ENCODE measurements at regions not wholly inside any gene's neighbourhood (a gene's known extent, or its start where the extent isn't known, plus 50 kb on each side); places are given as distances from the start of the nearest gene placed in this dataset.

DNA sequence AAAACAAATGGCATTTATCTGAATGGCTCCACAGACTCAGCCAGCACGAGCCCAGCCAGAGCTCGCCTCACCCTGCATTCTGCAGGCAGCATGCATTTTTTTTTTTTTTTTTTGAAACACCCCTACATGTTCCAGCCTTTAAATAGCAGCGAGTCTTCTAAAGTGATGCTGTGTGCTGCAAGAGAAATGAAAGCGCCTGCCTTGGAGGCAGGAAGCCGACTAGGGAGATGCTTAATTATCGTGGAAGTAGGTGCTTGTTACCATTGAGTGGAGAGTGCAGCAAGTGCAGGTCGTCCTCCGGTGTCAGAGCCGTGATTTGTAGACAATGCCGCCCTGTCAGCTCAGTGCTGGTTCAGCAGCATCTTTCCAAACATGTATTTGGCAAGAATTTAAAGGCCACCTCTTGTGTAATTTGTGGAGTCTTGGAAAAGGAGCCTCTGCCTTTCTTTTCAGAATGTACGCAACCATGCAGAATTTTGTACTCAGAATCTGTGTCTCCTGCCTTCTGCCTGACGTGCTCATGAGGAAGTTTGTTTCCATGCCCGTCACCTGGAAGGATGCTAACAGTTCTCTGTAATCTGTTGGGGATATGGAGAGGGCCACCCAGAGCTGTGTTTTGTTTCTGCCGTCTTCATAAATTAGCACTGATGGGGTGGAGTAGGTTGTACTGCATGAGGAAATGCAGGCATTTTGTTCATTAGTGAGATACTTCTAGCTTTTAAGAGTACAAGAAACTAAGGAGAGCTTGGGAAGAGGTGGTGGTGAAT is 345.9 kb upstream of the RGS6 start:
- H4K20me1 ChIP-seq (ENCODE audit: low read depth, low read length) = no peaks in the 10 kb centered on the region
- H3K27me3 ChIP-seq (ENCODE audit: low read length) = no peaks in the 10 kb centered on the region
- H3K79me2 ChIP-seq (ENCODE audit: insufficient read depth, low read length) = no peaks in the 10 kb centered on the region
- TF ChIP-seq, protein P1, sequence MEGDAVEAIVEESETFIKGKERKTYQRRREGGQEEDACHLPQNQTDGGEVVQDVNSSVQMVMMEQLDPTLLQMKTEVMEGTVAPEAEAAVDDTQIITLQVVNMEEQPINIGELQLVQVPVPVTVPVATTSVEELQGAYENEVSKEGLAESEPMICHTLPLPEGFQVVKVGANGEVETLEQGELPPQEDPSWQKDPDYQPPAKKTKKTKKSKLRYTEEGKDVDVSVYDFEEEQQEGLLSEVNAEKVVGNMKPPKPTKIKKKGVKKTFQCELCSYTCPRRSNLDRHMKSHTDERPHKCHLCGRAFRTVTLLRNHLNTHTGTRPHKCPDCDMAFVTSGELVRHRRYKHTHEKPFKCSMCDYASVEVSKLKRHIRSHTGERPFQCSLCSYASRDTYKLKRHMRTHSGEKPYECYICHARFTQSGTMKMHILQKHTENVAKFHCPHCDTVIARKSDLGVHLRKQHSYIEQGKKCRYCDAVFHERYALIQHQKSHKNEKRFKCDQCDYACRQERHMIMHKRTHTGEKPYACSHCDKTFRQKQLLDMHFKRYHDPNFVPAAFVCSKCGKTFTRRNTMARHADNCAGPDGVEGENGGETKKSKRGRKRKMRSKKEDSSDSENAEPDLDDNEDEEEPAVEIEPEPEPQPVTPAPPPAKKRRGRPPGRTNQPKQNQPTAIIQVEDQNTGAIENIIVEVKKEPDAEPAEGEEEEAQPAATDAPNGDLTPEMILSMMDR (IDR thresholded peaks at IDR 0.05; ENCODE audit: insufficient read depth, low read length, poor library complexity, severe bottlenecking) = no peak
- no peak for TF ChIP-seq EZH2phosphoT487 (conservative IDR thresholded peaks at IDR 0.05; ENCODE audit: low read length)
- H3K36me3 ChIP-seq (ENCODE audit: low read length) = no peaks in the 10 kb centered on the region
- no peak overlapping the region for H3K9ac ChIP-seq (ENCODE audit: low read length)
- H3F3A ChIP-seq (ENCODE audit: insufficient read depth) = no peaks in the 10 kb centered on the region
- no peak overlapping the region for H3K4me3 ChIP-seq (ENCODE audit: insufficient read depth, low read length, poor library complexity, severe bottlenecking)
- H3K9me2 ChIP-seq (replicated peaks; ENCODE audit: insufficient read depth, low read length) = no peaks in the 10 kb centered on the region
- no peak overlapping the region for H2AFZ ChIP-seq (ENCODE audit: low read depth, low read length, severe bottlenecking)
- no peak overlapping the region for H3K4me2 ChIP-seq (ENCODE audit: low read depth, low read length, poor library complexity, severe bottlenecking)
- H3K9me3 ChIP-seq (ENCODE audit: insufficient read depth, low read length) = no peaks in the 10 kb centered on the region
- no peak overlapping the region for H3K27ac ChIP-seq (ENCODE audit: low read depth, low read length)

DNA sequence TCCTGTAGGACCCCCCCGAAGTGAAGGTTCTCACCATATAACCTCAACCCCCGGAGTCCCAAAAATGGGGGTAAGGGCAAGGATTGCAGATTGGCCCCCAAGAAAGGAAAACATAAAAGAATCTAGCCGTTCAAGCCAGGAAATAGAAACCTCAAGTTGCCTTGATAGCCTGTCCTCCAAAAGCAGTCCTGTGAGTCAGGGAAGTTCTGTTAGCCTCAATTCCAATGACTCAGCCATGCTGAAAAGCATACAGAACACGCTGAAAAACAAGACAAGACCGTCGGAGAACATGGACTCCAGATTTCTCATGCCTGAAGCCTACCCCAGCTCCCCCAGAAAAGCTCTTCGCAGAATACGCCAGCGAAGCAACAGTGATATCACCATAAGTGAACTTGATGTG is 344.2 kb upstream of the RGS6 start:
- H3K27ac ChIP-seq (ENCODE audit: low read depth, low read length) = no peak overlapping the region
- no peak overlapping the region for H3K4me3 ChIP-seq (ENCODE audit: insufficient read depth, low read length, poor library complexity, severe bottlenecking)
- no peaks in the 10 kb centered on the region for H3K36me3 ChIP-seq (ENCODE audit: low read length)
- H4K20me1 ChIP-seq (ENCODE audit: low read depth, low read length) = no peaks in the 10 kb centered on the region
- TF ChIP-seq, protein P1 (IDR thresholded peaks at IDR 0.05; ENCODE audit: insufficient read depth, low read length, poor library complexity, severe bottlenecking) = no peak
- no peak for TF ChIP-seq EZH2phosphoT487 (conservative IDR thresholded peaks at IDR 0.05; ENCODE audit: low read length)
- no peaks in the 10 kb centered on the region for H3F3A ChIP-seq (ENCODE audit: insufficient read depth)
- no peak overlapping the region for H3K4me2 ChIP-seq (ENCODE audit: low read depth, low read length, poor library complexity, severe bottlenecking)
- H3K9me3 ChIP-seq (ENCODE audit: insufficient read depth, low read length) = no peaks in the 10 kb centered on the region
- H3K27me3 ChIP-seq (ENCODE audit: low read length) = no peaks in the 10 kb centered on the region
- no peaks in the 10 kb centered on the region; the same call in 1 of the 2 replicates for H3K79me2 ChIP-seq (ENCODE audit: insufficient read depth, low read length)
- no peaks in the 10 kb centered on the region for H3K9me2 ChIP-seq (replicated peaks; ENCODE audit: insufficient read depth, low read length)
- no peak overlapping the region for H2AFZ ChIP-seq (ENCODE audit: low read depth, low read length, severe bottlenecking)
- no peak overlapping the region for H3K9ac ChIP-seq (ENCODE audit: low read length)

DNA sequence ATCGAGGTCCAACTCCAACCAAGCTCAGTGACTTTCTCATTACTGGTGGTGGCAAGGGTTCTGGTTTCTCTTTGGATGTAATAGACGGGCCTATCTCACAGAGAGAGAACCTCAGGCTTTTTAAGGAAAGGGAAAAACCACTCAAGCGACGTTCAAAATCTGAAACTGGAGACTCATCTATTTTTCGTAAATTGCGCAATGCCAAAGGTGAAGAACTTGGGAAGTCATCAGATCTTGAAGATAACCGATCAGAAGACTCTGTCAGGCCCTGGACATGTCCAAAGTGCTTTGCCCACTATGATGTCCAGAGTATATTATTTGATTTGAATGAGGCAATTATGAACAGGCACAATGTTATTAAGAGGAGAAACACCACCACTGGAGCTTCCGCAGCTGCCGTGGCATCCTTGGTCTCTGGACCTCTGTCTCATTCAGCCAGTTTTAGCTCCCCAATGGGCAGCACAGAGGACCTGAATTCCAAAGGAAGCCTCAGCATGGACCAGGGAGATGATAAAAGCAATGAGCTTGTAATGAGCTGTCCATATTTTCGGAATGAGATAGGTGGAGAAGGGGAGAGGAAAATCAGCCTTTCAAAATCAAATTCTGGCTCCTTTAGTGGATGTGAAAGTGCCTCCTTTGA is 343.5 kb upstream of the RGS6 start:
- H4K20me1 ChIP-seq (ENCODE audit: low read depth, low read length) = no peaks in the 10 kb centered on the region
- no peak overlapping the region for H3K4me3 ChIP-seq (ENCODE audit: insufficient read depth, low read length, poor library complexity, severe bottlenecking)
- no peaks in the 10 kb centered on the region for H3F3A ChIP-seq (ENCODE audit: insufficient read depth)
- no peaks in the 10 kb centered on the region for H3K9me3 ChIP-seq (ENCODE audit: insufficient read depth, low read length)
- no peak for TF ChIP-seq EZH2phosphoT487 (conservative IDR thresholded peaks at IDR 0.05; ENCODE audit: low read length)
- TF ChIP-seq, protein P1 (IDR thresholded peaks at IDR 0.05; ENCODE audit: insufficient read depth, low read length, poor library complexity, severe bottlenecking) = no peak
- no peak overlapping the region for H2AFZ ChIP-seq (ENCODE audit: low read depth, low read length, severe bottlenecking)
- no peaks in the 10 kb centered on the region for H3K36me3 ChIP-seq (ENCODE audit: low read length)
- no peaks in the 10 kb centered on the region for H3K9me2 ChIP-seq (replicated peaks; ENCODE audit: insufficient read depth, low read length)
- no peaks in the 10 kb centered on the region for H3K27me3 ChIP-seq (ENCODE audit: low read length)
- no peaks in the 10 kb centered on the region; the same call in 1 of the 2 replicates for H3K79me2 ChIP-seq (ENCODE audit: insufficient read depth, low read length)
- H3K9ac ChIP-seq (ENCODE audit: low read length) = no peak overlapping the region
- no peak overlapping the region for H3K4me2 ChIP-seq (ENCODE audit: low read depth, low read length, poor library complexity, severe bottlenecking)
- H3K27ac ChIP-seq (ENCODE audit: low read depth, low read length) = no peak overlapping the region

Data from SU-DHL-6 (cell line).